ENCODE measurements at regions not wholly inside any gene's neighbourhood (a gene's known extent, or its start where the extent isn't known, plus 50 kb on each side); places are given as distances from the start of the nearest gene placed in this dataset.

GRCh38 chr7:49324707-49325106 is 400.4 kb downstream of the CDC14C start:
- FAIRE-seq = no peak
- no peak for TF ChIP-seq POLR2A (IDR thresholded peaks at IDR 0.05; ENCODE audit: low read depth, low read length)
- no peak for DNase-seq (ENCODE audit: insufficient read length, low spot score)

GRCh38 chr7:49325571-49325970 is 401.2 kb downstream of the CDC14C start:
- no peak for FAIRE-seq
- no peak for TF ChIP-seq POLR2A (IDR thresholded peaks at IDR 0.05; ENCODE audit: low read depth, low read length)
- no peak for DNase-seq (ENCODE audit: insufficient read length, low spot score)

- no peak for FAIRE-seq
- TF ChIP-seq POLR2A (IDR thresholded peaks at IDR 0.05; ENCODE audit: low read depth, low read length) = no peak
- no peak for DNase-seq (ENCODE audit: insufficient read length, low spot score)
Measured at GRCh38 chr7:49327155-49327554, 402.8 kb downstream of the CDC14C start.

- DNase-seq (ENCODE audit: insufficient read length, low spot score) (no peak), FAIRE-seq (peak; percentile 20)
- no peak for TF ChIP-seq POLR2A (IDR thresholded peaks at IDR 0.05; ENCODE audit: low read depth, low read length)
Measured at GRCh38 chr7:49333180-49333881, 409.0 kb downstream of the CDC14C start.

- FAIRE-seq (no peak), DNase-seq (ENCODE audit: insufficient read length, low spot score) (no peak)
- TF ChIP-seq POLR2A (IDR thresholded peaks at IDR 0.05; ENCODE audit: low read depth, low read length) = no peak
Measured at GRCh38 chr7:49341849-49342248, 417.5 kb downstream of the CDC14C start.

GRCh38 chr7:49344556-49344955 is 420.2 kb downstream of the CDC14C start:
- DNase-seq (ENCODE audit: insufficient read length, low spot score) = no peak
- TF ChIP-seq POLR2A (IDR thresholded peaks at IDR 0.05; ENCODE audit: low read depth, low read length) = no peak
- peak; percentile 38 for FAIRE-seq

GRCh38 chr7:49346195-49346899 is 422.0 kb downstream of the CDC14C start:
- FAIRE-seq = no peak

GRCh38 chr7:49367072-49367471 is 406.4 kb upstream of the VWC2 start:
- no peak for DNase-seq (ENCODE audit: insufficient read length, low spot score)
- no peak for TF ChIP-seq POLR2A (IDR thresholded peaks at IDR 0.05; ENCODE audit: low read depth, low read length)
- no peak for FAIRE-seq

More at GRCh38 chr7:49346195-49346899, 422.0 kb downstream of the CDC14C start:
- no peak for DNase-seq (ENCODE audit: insufficient read length, low spot score)
- TF ChIP-seq POLR2A (IDR thresholded peaks at IDR 0.05; ENCODE audit: low read depth, low read length) = no peak

GRCh38 chr7:49371771-49372170 is 401.7 kb upstream of the VWC2 start:
- no peak for DNase-seq (ENCODE audit: insufficient read length, low spot score)
- no peak for FAIRE-seq
- TF ChIP-seq POLR2A (IDR thresholded peaks at IDR 0.05; ENCODE audit: low read depth, low read length) = no peak

GRCh38 chr7:49376817-49377375 is 396.5 kb upstream of the VWC2 start:
- no peak for FAIRE-seq
- TF ChIP-seq POLR2A (IDR thresholded peaks at IDR 0.05; ENCODE audit: low read depth, low read length) = no peak
- no peak for DNase-seq (ENCODE audit: insufficient read length, low spot score)

GRCh38 chr7:49386792-49387191 is 386.6 kb upstream of the VWC2 start:
- FAIRE-seq = no peak
- no peak for TF ChIP-seq POLR2A (IDR thresholded peaks at IDR 0.05; ENCODE audit: low read depth, low read length)

GRCh38 chr7:49389871-49390479 is 383.5 kb upstream of the VWC2 start:
- no peak for TF ChIP-seq POLR2A (IDR thresholded peaks at IDR 0.05; ENCODE audit: low read depth, low read length)
- DNase-seq (ENCODE audit: insufficient read length, low spot score) (no peak), FAIRE-seq (no peak)

More at GRCh38 chr7:49386792-49387191, 386.6 kb upstream of the VWC2 start:
- DNase-seq (ENCODE audit: insufficient read length, low spot score) = no peak

GRCh38 chr7:49396229-49396628 is 377.2 kb upstream of the VWC2 start:
- DNase-seq (ENCODE audit: insufficient read length, low spot score) (no peak), FAIRE-seq (no peak)
- no peak for TF ChIP-seq POLR2A (IDR thresholded peaks at IDR 0.05; ENCODE audit: low read depth, low read length)

GRCh38 chr7:49397750-49398149 is 375.7 kb upstream of the VWC2 start:
- FAIRE-seq = no peak
- TF ChIP-seq POLR2A (IDR thresholded peaks at IDR 0.05; ENCODE audit: low read depth, low read length) = no peak
- no peak for DNase-seq (ENCODE audit: insufficient read length, low spot score)
